Spleen (tissue), 7 donors: ENCODE measurements at regions not wholly inside any gene's neighbourhood (a gene's known extent, or its start where the extent isn't known, plus 50 kb on each side); places are given as distances from the start of the nearest gene placed in this dataset.

ENCODE experiments used
- CTCF ChIP-seq, 11 experiments: fragments of 200-600 bp in 7 of 11; fragments of 450-650 bp in 4 of 11; sonication (generic) in 4 of 11; IDR thresholded peaks in 8 of 11; conservative IDR thresholded peaks in 3 of 11; 1 replicate in 7 of 11; 2 replicates in 4 of 11; pipeline versions ENCODE4 v1.4.0 to v1.8.0; 2016 to 2021; ENCODE audit warnings: antibody characterized with exemption in 11 of 11, inconsistent platforms in 4 of 11, mild to moderate bottlenecking in 1 of 11
- POLR2A ChIP-seq, 3 donors: fragments of 450-650 bp; IDR thresholded peaks; one replicate each; pipeline ENCODE4 v1.5.1; 2017; ENCODE audit warnings: antibody characterized with exemption in 3 of 3, mild to moderate bottlenecking in 1 of 3
- POLR2AphosphoS5 ChIP-seq, 3 donors: sonication (generic); formaldehyde crosslinking; IDR thresholded peaks; one replicate each; pipeline ENCODE4 v1.5.1; 2017; ENCODE audit warnings: antibody characterized with exemption in 3 of 3
- donor health status: DM: no; HTN: no; CAD: no; lungs with moderate emphysema.
- donor health status: DM: no; HTN: no; CAD: no.
- donor health status: DM: no; HTN: no; CAD: no.

- TF ChIP-seq CTCF (IDR thresholded peaks at IDR 0.05 in 8 of 11, conservative IDR thresholded peaks at IDR 0.05 in 3 of 11) (no peak), POLR2AphosphoS5 (IDR thresholded peaks at IDR 0.05) (no peak), POLR2A (IDR thresholded peaks at IDR 0.05) (no peak)
These were observed 61.8 kb upstream of the CLDN14 start for GRCh38 chr21:36541721-36542139.
